Adrenal gland (tissue), 9 donors: ENCODE measurements at regions not wholly inside any gene's neighbourhood (a gene's known extent, or its start where the extent isn't known, plus 50 kb on each side); places are given as distances from the start of the nearest gene placed in this dataset.

ENCODE experiments used
- DNase-seq, 7 donors: peaks; one replicate each; pipeline ENCODE4 v3.0.0-alpha.2; 2019 to 2020
- H3K27ac ChIP-seq, 5 donors: fragments of 200-600 bp; sonication (generic) in 4 of 5; 1 replicate in 3 of 5; 2 replicates in 2 of 5; pipeline versions ENCODE4 v1.5.1 to v1.8.0; 2016 to 2020; ENCODE audit warnings: mild to moderate bottlenecking in 1 of 5
- H3K27me3 ChIP-seq: fragments of 200-600 bp; 2 replicates; pipeline ENCODE4 v1.8.0; 2021
- H3K36me3 ChIP-seq, 2 donors: fragments of 200-600 bp; replicated peaks in 1 of 2; 1 replicate in 1 of 2; 2 replicates in 1 of 2; pipeline versions ENCODE4 v1.5.1 to v1.8.0; 2018 to 2022
- H3K4me1 ChIP-seq, 2 donors: fragments of 200-600 bp; replicated peaks in 1 of 2; 1 replicate in 1 of 2; 2 replicates in 1 of 2; pipeline versions ENCODE4 v1.5.1 to v1.8.0; 2018 to 2021
- H3K4me3 ChIP-seq, 4 donors: fragments of 200-600 bp; sonication (generic) in 3 of 4; one replicate each; pipeline ENCODE4 v1.5.1; 2016 to 2018
- H3K9me3 ChIP-seq, 3 donors: fragments of 200-600 bp; sonication (generic) in 1 of 3; replicated peaks in 1 of 3; 1 replicate in 2 of 3; 2 replicates in 1 of 3; pipeline versions ENCODE4 v1.5.1 to v1.8.0; 2016 to 2021
- CTCF ChIP-seq, 6 experiments: fragments of 450-650 bp in 4 of 6; fragments of 200-600 bp in 2 of 6; sonication (generic) in 1 of 6; IDR thresholded peaks; 1 replicate in 5 of 6; 2 replicates in 1 of 6; pipeline versions ENCODE4 v1.5.1 to v1.8.0; 2016 to 2021; ENCODE audit warnings: antibody characterized with exemption in 6 of 6, mild to moderate bottlenecking in 2 of 6, moderate library complexity in 1 of 6
- POLR2A ChIP-seq, 2 donors: fragments of 450-650 bp; IDR thresholded peaks; one replicate each; pipeline ENCODE4 v1.6.1; 2017; ENCODE audit warnings: antibody characterized with exemption in 2 of 2, mild to moderate bottlenecking in 2 of 2, moderate library complexity in 1 of 2
- WGBS, 4 donors: extraction: QIAGEN DNeasy Blood & Tissue Kit in 2 of 4; methylation state at CpG; one replicate each; pipeline versions ENCODE4 v1.1.5 to v1.1.7; 2013 to 2017; 5-methylcytosine and 5-hydroxymethylcytosine counted together
- intact Hi-C, 2 donors: fragments of 100-400 bp; cut with DNase I; formaldehyde crosslinking; loops; one replicate each; pipeline versions ENCODE4 v1.14.1 to v1.15.0; 2022 to 2023
- donor health status: healthy with polysubstance abuse.
- donor health status: Bipolar disorder and iron deficiency.
- donor health status: DM: yes; HTN: yes; CAD: no.
- donor health status: DM: no; HTN: no; CAD: no.
- donor health status: DM: no; HTN: no; CAD: no.

- TF ChIP-seq POLR2A (IDR thresholded peaks at IDR 0.05): no peak
- TF ChIP-seq CTCF (IDR thresholded peaks at IDR 0.05): no peak
- Histone ChIP-seq H3K9me3 (no peaks in the 10 kb centered on the region), H3K27me3 (no peaks in the 10 kb centered on the region), H3K4me1 (peaks cover 26 to 30% of the 10 kb centered on the region in 2 donors), H3K4me3 (no peak overlapping the region), H3K27ac (peak overlapping the region; percentile 29 to 81 (median 67)), H3K36me3 (no peaks in the 10 kb centered on the region)
- intact Hi-C loops: no loop called here
- no peak for DNase-seq
- 82 to 90% (median 84%) methylated on average over 11 of the region's 11 CpGs for WGBS, 4 donors
Measured at GRCh38 chr12:114847441-114848035, 163.6 kb upstream of the TBX3 start.

- intact Hi-C loops: no loop called here
- DNase-seq: peak; percentile 30 to 74 (median 63)
- WGBS, 4 donors: 26 to 47% (median 31%) methylated on average over 8 of the region's 8 CpGs
- TF ChIP-seq POLR2A (IDR thresholded peaks at IDR 0.05) (no peak), CTCF (IDR thresholded peaks at IDR 0.05) (no peak)
- H3K4me1 ChIP-seq: peaks cover 26 to 30% of the 10 kb centered on the region in 2 donors
- no peak overlapping the region for H3K4me3 ChIP-seq
- no peaks in the 10 kb centered on the region for H3K36me3 ChIP-seq
- H3K9me3 ChIP-seq: no peaks in the 10 kb centered on the region
- H3K27me3 ChIP-seq: no peaks in the 10 kb centered on the region
- H3K27ac ChIP-seq: peak overlapping the region; percentile 29 to 81 (median 67)
Measured at GRCh38 chr12:114846771-114847170, 162.8 kb upstream of the TBX3 start.

- peaks cover 4 to 5% of the 10 kb centered on the region in 2 donors for H3K4me1 ChIP-seq
- no peak for TF ChIP-seq POLR2A (IDR thresholded peaks at IDR 0.05)
- TF ChIP-seq CTCF (IDR thresholded peaks at IDR 0.05): no peak
- no peak for DNase-seq
- H3K27ac ChIP-seq: no peak overlapping the region
- intact Hi-C loops: no loop called here
- no peak overlapping the region for H3K4me3 ChIP-seq
- H3K27me3 ChIP-seq: no peaks in the 10 kb centered on the region
- no peaks in the 10 kb centered on the region for H3K9me3 ChIP-seq
- H3K36me3 ChIP-seq: no peaks in the 10 kb centered on the region
- whole genome bisulfite sequencing, 4 donors: 62 to 92% (median 68%) methylated on average over 4 to 5 of the region's 5 CpGs
Measured at GRCh38 chr12:114841557-114842251, 157.7 kb upstream of the TBX3 start.

- no peak for DNase-seq
- H3K9me3 ChIP-seq: peaks cover 0 to 5% (median 0%) of the 10 kb centered on the region in 3 donors
- no peak overlapping the region for H3K27ac ChIP-seq
- H3K4me1 ChIP-seq: no peaks in the 10 kb centered on the region
- WGBS, 4 donors: 86 to 90% (median 89%) methylated on average over 9 of the region's 9 CpGs
- no peaks in the 10 kb centered on the region for H3K36me3 ChIP-seq
- no peak overlapping the region for H3K4me3 ChIP-seq
- H3K27me3 ChIP-seq: no peaks in the 10 kb centered on the region
- TF ChIP-seq POLR2A (IDR thresholded peaks at IDR 0.05) (no peak), CTCF (IDR thresholded peaks at IDR 0.05) (no peak)
- intact Hi-C loops: no loop called here
Measured at GRCh38 chr12:114838480-114838879, 154.5 kb upstream of the TBX3 start.
